ENCODE measurements at regions not wholly inside any gene's neighbourhood (a gene's known extent, or its start where the extent isn't known, plus 50 kb on each side); places are given as distances from the start of the nearest gene placed in this dataset.

- WGBS, result 89% methylated on average over 3 of the region's 3 CpGs
- Histone ChIP-seq H3K27me3 (ENCODE audit: control insufficient read depth in 4 of 4, insufficient read depth in 4 of 4, low read length in 3 of 4) (no peaks in the 10 kb centered on the region), H3K9me3 (ENCODE audit: control insufficient read depth in 4 of 4, low read length in 3 of 4) (no peaks in the 10 kb centered on the region), H3K9ac (ENCODE audit: low read depth in 1 of 2, low read length in 2 of 2) (no peak overlapping the region), H3K27ac (ENCODE audit: low read depth in 1 of 2, low read length in 2 of 2) (no peak overlapping the region), H3K36me3 (ENCODE audit: control insufficient read depth in 4 of 4, insufficient read depth in 3 of 4, low read depth in 1 of 4, low read length in 3 of 4) (no peaks in the 10 kb centered on the region), H3K4me1 (ENCODE audit: control insufficient read depth in 4 of 4, insufficient read depth in 4 of 4, low read length in 3 of 4) (no peaks in the 10 kb centered on the region), H3K4me3 (ENCODE audit: low read depth in 1 of 3, low read length in 3 of 3) (no peak overlapping the region)
- TF ChIP-seq HNF4A (conservative IDR thresholded peaks at IDR 0.05), result no peak
- TF ChIP-seq GABPA (IDR thresholded peaks at IDR 0.05 in 1 of 2, conservative IDR thresholded peaks at IDR 0.05 in 1 of 2), result no peak
- no peak for TF ChIP-seq REST (IDR thresholded peaks at IDR 0.05)
- no peak for TF ChIP-seq JUND (IDR thresholded peaks at IDR 0.05)
- TF ChIP-seq FOXA1 (IDR thresholded peaks at IDR 0.05), result no peak
- no peak for TF ChIP-seq HNF4G (IDR thresholded peaks at IDR 0.05)
- DNase-seq (ENCODE audit: low spot score), result no peak
These were observed 245.6 kb upstream of the ATP2B1 start for GRCh38 chr12:89954259-89954658.

- Histone ChIP-seq H3K27ac (ENCODE audit: low read depth in 1 of 2, low read length in 2 of 2) (no peak overlapping the region), H3K9me3 (ENCODE audit: control insufficient read depth in 4 of 4, low read length in 3 of 4) (no peaks in the 10 kb centered on the region), H3K4me3 (ENCODE audit: low read depth in 1 of 3, low read length in 3 of 3) (no peak overlapping the region), H3K9ac (ENCODE audit: low read depth in 1 of 2, low read length in 2 of 2) (no peak overlapping the region), H3K4me1 (ENCODE audit: control insufficient read depth in 4 of 4, insufficient read depth in 4 of 4, low read length in 3 of 4) (no peaks in the 10 kb centered on the region), H3K27me3 (ENCODE audit: control insufficient read depth in 4 of 4, insufficient read depth in 4 of 4, low read length in 3 of 4) (no peaks in the 10 kb centered on the region), H3K36me3 (ENCODE audit: control insufficient read depth in 4 of 4, insufficient read depth in 3 of 4, low read depth in 1 of 4, low read length in 3 of 4) (no peaks in the 10 kb centered on the region)
- 80% methylated on average over 2 of the region's 2 CpGs for WGBS
- no peak for DNase-seq (ENCODE audit: low spot score)
- TF ChIP-seq GABPA (IDR thresholded peaks at IDR 0.05 in 1 of 2, conservative IDR thresholded peaks at IDR 0.05 in 1 of 2), result no peak
- TF ChIP-seq REST (IDR thresholded peaks at IDR 0.05), result no peak
- TF ChIP-seq SP1 (IDR thresholded peaks at IDR 0.05), result no peak
- TF ChIP-seq JUND (IDR thresholded peaks at IDR 0.05), result no peak
- no peak for TF ChIP-seq TAF1 (conservative IDR thresholded peaks at IDR 0.05)
- no peak for TF ChIP-seq ZBTB33 (IDR thresholded peaks at IDR 0.05)
- TF ChIP-seq HNF4A (conservative IDR thresholded peaks at IDR 0.05), result no peak
- TF ChIP-seq YY1 (IDR thresholded peaks at IDR 0.05), result no peak
- TF ChIP-seq HNF4G (IDR thresholded peaks at IDR 0.05), result no peak
These were observed 243.0 kb upstream of the ATP2B1 start for GRCh38 chr12:89951694-89952060.
